Naive thymus-derived CD4-positive, alpha-beta T cell (primary cell): ENCODE measurements at regions not wholly inside any gene's neighbourhood (a gene's known extent, or its start where the extent isn't known, plus 50 kb on each side); places are given as distances from the start of the nearest gene placed in this dataset.

Experiments
- ATAC-seq: fragments of 150-1000 bp; cut with Tn5 transposase; 2 replicates; pipeline ENCODE4 v1.10.0; 2021; ENCODE audit warnings: mild to moderate bottlenecking, moderate library complexity
- CTCF ChIA-PET: fragments of 350-600 bp; sonication (Branson Sonifier 250); formaldehyde crosslinking; loops from one replicate; lab custom pipeline; 2021; ENCODE audit warnings: antibody characterized with exemption; lab: Charles Lee
- POLR2A ChIA-PET: fragments of 350-600 bp; sonication (Branson Sonifier 250); formaldehyde crosslinking; loops from one replicate; lab custom pipeline; 2021; ENCODE audit warnings: antibody characterized with exemption, inconsistent platforms; lab: Charles Lee
- DNase-seq, 9 donors: peaks; one replicate each; pipeline versions ENCODE4 v3.0.0 to v3.0.0-alpha.2; 2020 to 2022; ENCODE audit warnings: mixed read lengths in 1 of 9
- H3K27ac ChIP-seq: one replicate; pipeline ENCODE4 v1.7.0; 2013; ENCODE audit warnings: mild to moderate bottlenecking, low read depth, low read length, moderate library complexity
- H3K27me3 ChIP-seq, 2 donors: one replicate each; pipeline ENCODE4 v1.7.0; 2013; ENCODE audit warnings: low read length in 2 of 2, mild to moderate bottlenecking in 2 of 2, moderate library complexity in 2 of 2; ENCODE audit not compliant: control insufficient read depth in 2 of 2, insufficient read depth in 2 of 2
- H3K36me3 ChIP-seq, 3 experiments: 1 replicate in 2 of 3; 2 replicates in 1 of 3; pipeline ENCODE4 v1.7.0; 2013; ENCODE audit warnings: low read length in 3 of 3, mild to moderate bottlenecking in 3 of 3, moderate library complexity in 1 of 3; ENCODE audit not compliant: insufficient read depth in 3 of 3, control insufficient read depth in 2 of 3
- H3K4me1 ChIP-seq, 2 donors: one replicate each; pipeline ENCODE4 v1.7.0; 2013; ENCODE audit warnings: low read length in 2 of 2, mild to moderate bottlenecking in 2 of 2, moderate library complexity in 1 of 2; ENCODE audit not compliant: control insufficient read depth in 2 of 2, insufficient read depth in 2 of 2
- H3K4me3 ChIP-seq: 2 replicates; pipeline ENCODE4 v1.7.0; 2013; ENCODE audit warnings: mild to moderate bottlenecking, low read length
- H3K9me3 ChIP-seq, 3 experiments: 1 replicate in 2 of 3; 2 replicates in 1 of 3; pipeline ENCODE4 v1.7.0; 2013; ENCODE audit warnings: low read length in 3 of 3; ENCODE audit not compliant: control insufficient read depth in 2 of 3
- H3K27ac Mint-ChIP-seq, 9 donors: one replicate each; pipeline ENCODE4 v1.8.0; 2020 to 2022; ENCODE audit warnings: mixed read lengths in 9 of 9, mild to moderate bottlenecking in 8 of 9, moderate library complexity in 5 of 9, inconsistent platforms in 2 of 9
- H3K27me3 Mint-ChIP-seq, 5 donors: one replicate each; pipeline ENCODE4 v1.8.0; 2021 to 2022; ENCODE audit warnings: mixed read lengths in 5 of 5, mild to moderate bottlenecking in 1 of 5
- H3K36me3 Mint-ChIP-seq, 5 donors: one replicate each; pipeline ENCODE4 v1.8.0; 2020 to 2022; ENCODE audit warnings: mixed read lengths in 5 of 5, mild to moderate bottlenecking in 3 of 5, inconsistent platforms in 1 of 5
- H3K4me1 Mint-ChIP-seq, 7 donors: one replicate each; pipeline ENCODE4 v1.8.0; 2020 to 2022; ENCODE audit warnings: mixed read lengths in 7 of 7, mild to moderate bottlenecking in 3 of 7, inconsistent platforms in 1 of 7
- H3K4me3 Mint-ChIP-seq, 10 donors: one replicate each; pipeline ENCODE4 v1.8.0; 2020 to 2022; ENCODE audit warnings: mild to moderate bottlenecking in 10 of 10, mixed read lengths in 10 of 10, moderate library complexity in 6 of 10, inconsistent platforms in 2 of 10
- H3K9me3 Mint-ChIP-seq, 11 donors: one replicate each; pipeline ENCODE4 v1.8.0; 2020 to 2022; ENCODE audit warnings: mixed read lengths in 11 of 11, mild to moderate bottlenecking in 4 of 11, inconsistent platforms in 1 of 11, moderate library complexity in 1 of 11
- intact Hi-C, 2 donors: fragments of 100-400 bp; cut with micrococcal nuclease; formaldehyde crosslinking; loops; one replicate each; pipeline ENCODE4 v1.15.1; 2023

GRCh38 chr4:156528216-156528615 is 443.4 kb downstream of the PDGFC start:
- intact Hi-C loops = no loop called here

GRCh38 chr4:156527237-156527993 is 444.2 kb downstream of the PDGFC start:
- H3K27ac Mint-ChIP-seq = no peak overlapping the region
- no peak for DNase-seq
- ChIA-PET CTCF (no interaction called here), POLR2A (no interaction called here)
- Histone ChIP-seq H3K36me3 (no peaks in the 10 kb centered on the region), H3K4me3 (no peak overlapping the region), H3K27me3 (no peaks in the 10 kb centered on the region), H3K4me1 (no peaks in the 10 kb centered on the region), H3K27ac (no peak overlapping the region), H3K9me3 (no peaks in the 10 kb centered on the region)
- intact Hi-C loops = no loop called here
- no peaks in the 10 kb centered on the region for H3K36me3 Mint-ChIP-seq
- H3K27me3 Mint-ChIP-seq = no peaks in the 10 kb centered on the region
- H3K4me1 Mint-ChIP-seq = no peaks in the 10 kb centered on the region
- ATAC-seq = no peak
- H3K9me3 Mint-ChIP-seq = peaks cover 0 to 6% (median 2%) of the 10 kb centered on the region in 11 donors
- no peak overlapping the region for H3K4me3 Mint-ChIP-seq

More at GRCh38 chr4:156528216-156528615, 443.4 kb downstream of the PDGFC start:
- no peak overlapping the region for H3K4me3 ChIP-seq
- Mint-ChIP-seq H3K27ac (no peak overlapping the region), H3K4me1 (no peaks in the 10 kb centered on the region), H3K9me3 (peaks cover 0 to 8% (median 2%) of the 10 kb centered on the region in 11 donors), H3K27me3 (no peaks in the 10 kb centered on the region), H3K36me3 (no peaks in the 10 kb centered on the region), H3K4me3 (no peak overlapping the region)
- CTCF ChIA-PET = no interaction called here
- H3K27me3 ChIP-seq = no peaks in the 10 kb centered on the region
- ATAC-seq (no peak), DNase-seq (no peak)
- no peak overlapping the region for H3K27ac ChIP-seq
- no peaks in the 10 kb centered on the region for H3K4me1 ChIP-seq
- POLR2A ChIA-PET = no interaction called here
- H3K9me3 ChIP-seq = no peaks in the 10 kb centered on the region
- H3K36me3 ChIP-seq = no peaks in the 10 kb centered on the region

- Mint-ChIP-seq H3K9me3 (peaks cover 0 to 12% (median 3%) of the 10 kb centered on the region in 11 donors), H3K27ac (no peak overlapping the region), H3K4me1 (no peaks in the 10 kb centered on the region), H3K4me3 (no peak overlapping the region), H3K27me3 (no peaks in the 10 kb centered on the region), H3K36me3 (no peaks in the 10 kb centered on the region)
- no peak overlapping the region for H3K27ac ChIP-seq
- no peaks in the 10 kb centered on the region for H3K4me1 ChIP-seq
- intact Hi-C loops = no loop called here
- no peak overlapping the region for H3K4me3 ChIP-seq
- H3K36me3 ChIP-seq = no peaks in the 10 kb centered on the region
- no peak for DNase-seq
- no peaks in the 10 kb centered on the region for H3K27me3 ChIP-seq
- POLR2A ChIA-PET = no interaction called here
- no peaks in the 10 kb centered on the region for H3K9me3 ChIP-seq
- ATAC-seq = no peak
- CTCF ChIA-PET = no interaction called here
These were observed 447.6 kb downstream of the PDGFC start for GRCh38 chr4:156523991-156524390.

- Mint-ChIP-seq H3K36me3 (no peaks in the 10 kb centered on the region), H3K9me3 (peaks cover 0 to 12% (median 3%) of the 10 kb centered on the region in 11 donors), H3K4me3 (no peak overlapping the region), H3K4me1 (no peaks in the 10 kb centered on the region), H3K27ac (no peak overlapping the region), H3K27me3 (no peaks in the 10 kb centered on the region)
- ATAC-seq (peak; percentile 58), DNase-seq (no peak)
- no peak overlapping the region for H3K27ac ChIP-seq
- no peaks in the 10 kb centered on the region for H3K9me3 ChIP-seq
- H3K4me1 ChIP-seq = no peaks in the 10 kb centered on the region
- H3K27me3 ChIP-seq = no peaks in the 10 kb centered on the region
- POLR2A ChIA-PET = no interaction called here
- H3K36me3 ChIP-seq = no peaks in the 10 kb centered on the region
- intact Hi-C loops = no loop called here
- H3K4me3 ChIP-seq = no peak overlapping the region
- CTCF ChIA-PET = no interaction called here
These were observed 448.1 kb downstream of the PDGFC start for GRCh38 chr4:156523492-156523891.

- Mint-ChIP-seq H3K27me3 (no peaks in the 10 kb centered on the region), H3K36me3 (no peaks in the 10 kb centered on the region), H3K27ac (no peak overlapping the region), H3K4me1 (no peaks in the 10 kb centered on the region), H3K4me3 (no peak overlapping the region), H3K9me3 (peaks cover 0 to 14% (median 3%) of the 10 kb centered on the region in 11 donors)
- Histone ChIP-seq H3K36me3 (no peaks in the 10 kb centered on the region), H3K4me3 (no peak overlapping the region), H3K4me1 (no peaks in the 10 kb centered on the region), H3K9me3 (no peaks in the 10 kb centered on the region), H3K27ac (no peak overlapping the region), H3K27me3 (no peaks in the 10 kb centered on the region)
- ATAC-seq (no peak), DNase-seq (no peak)
- intact Hi-C loops = no loop called here
- ChIA-PET CTCF (no interaction called here), POLR2A (no interaction called here)
These were observed 450.0 kb downstream of the PDGFC start for GRCh38 chr4:156521631-156522030.

GRCh38 chr4:156517956-156518355 is 453.6 kb downstream of the PDGFC start:
- DNase-seq = no peak
- Mint-ChIP-seq H3K4me1 (no peaks in the 10 kb centered on the region), H3K4me3 (no peak overlapping the region), H3K27me3 (no peaks in the 10 kb centered on the region), H3K27ac (no peak overlapping the region), H3K36me3 (no peaks in the 10 kb centered on the region), H3K9me3 (peaks cover 0 to 18% (median 2%) of the 10 kb centered on the region in 11 donors)
- Histone ChIP-seq H3K4me3 (no peak overlapping the region), H3K27me3 (no peaks in the 10 kb centered on the region), H3K9me3 (no peaks in the 10 kb centered on the region), H3K36me3 (no peaks in the 10 kb centered on the region), H3K4me1 (no peaks in the 10 kb centered on the region), H3K27ac (no peak overlapping the region)
- no peak for ATAC-seq
- intact Hi-C loops = no loop called here
- CTCF ChIA-PET = no interaction called here
- POLR2A ChIA-PET = no interaction called here

- H3K36me3 ChIP-seq = no peaks in the 10 kb centered on the region
- H3K9me3 Mint-ChIP-seq = peaks cover 0 to 18% (median 2%) of the 10 kb centered on the region in 11 donors
- H3K36me3 Mint-ChIP-seq = no peaks in the 10 kb centered on the region
- ATAC-seq (no peak), DNase-seq (no peak)
- no peaks in the 10 kb centered on the region for H3K9me3 ChIP-seq
- H3K4me3 ChIP-seq = no peak overlapping the region
- no peaks in the 10 kb centered on the region for H3K27me3 Mint-ChIP-seq
- no peaks in the 10 kb centered on the region for H3K4me1 ChIP-seq
- H3K27me3 ChIP-seq = no peaks in the 10 kb centered on the region
- H3K27ac Mint-ChIP-seq = peak overlapping the region in 1 of 9 donors; percentile 24
- H3K27ac ChIP-seq = no peak overlapping the region
- CTCF ChIA-PET = no interaction called here
- H3K4me3 Mint-ChIP-seq = no peak overlapping the region
- POLR2A ChIA-PET = no interaction called here
- intact Hi-C loops = no loop called here
- no peaks in the 10 kb centered on the region for H3K4me1 Mint-ChIP-seq
These were observed 454.1 kb downstream of the PDGFC start for GRCh38 chr4:156517546-156517945.
